GM19455 (cell line): ENCODE measurements at regions not wholly inside any gene's neighbourhood (a gene's known extent, or its start where the extent isn't known, plus 50 kb on each side); places are given as distances from the start of the nearest gene placed in this dataset.
"Not testable (repeated sequence)": the region's sequence is repeated elsewhere in the genome, so short reads cannot be mapped to it uniquely, and the experiment has no call there.

Source experiments
- ATAC-seq: cut with Tn5 transposase; IDR thresholded peaks from one replicate; pipeline ENCODE4 v1.9.1; 2021; ENCODE audit not compliant: unreplicated experiment

- ATAC-seq: no peak
These were observed 109.0 kb upstream of the DAB2 start for GRCh38 chr5:39533749-39534148.

- no peak for ATAC-seq
These were observed 107.7 kb upstream of the DAB2 start for GRCh38 chr5:39532511-39532910.

GRCh38 chr5:39531306-39531705, 106.5 kb upstream of the DAB2 start:
- ATAC-seq: no peak

DNA sequence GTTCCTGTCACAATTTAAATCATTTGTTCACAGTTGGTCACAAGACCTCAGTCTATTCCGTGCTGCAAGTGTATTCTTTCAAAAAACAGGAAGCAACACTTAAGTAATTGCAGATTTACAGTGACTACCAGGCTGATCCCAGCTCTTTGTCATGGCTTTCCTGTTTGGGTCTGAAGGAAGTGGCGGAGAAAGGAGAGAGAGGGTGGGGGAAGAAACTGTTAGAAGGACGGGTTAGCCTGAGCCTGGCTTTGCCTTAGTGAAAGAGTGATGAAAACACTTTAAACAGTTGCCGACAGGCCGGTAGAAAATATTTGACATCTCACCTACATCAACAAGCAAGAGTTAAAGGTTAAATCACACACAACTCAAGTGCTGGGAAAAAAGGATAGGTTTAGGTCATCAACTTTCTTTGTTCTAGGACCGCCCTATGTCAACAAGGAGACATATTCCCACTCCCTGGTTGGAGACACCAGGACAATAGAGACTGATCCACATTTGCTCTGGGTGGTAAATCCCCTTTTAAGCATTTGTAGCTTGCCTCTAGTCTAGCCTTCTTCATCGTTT, 102.2 kb upstream of the DAB2 start:
- ATAC-seq: no peak

- not testable (repeated sequence) for ATAC-seq
These were observed 101.0 kb upstream of the DAB2 start for GRCh38 chr5:39525781-39526180.

DNA sequence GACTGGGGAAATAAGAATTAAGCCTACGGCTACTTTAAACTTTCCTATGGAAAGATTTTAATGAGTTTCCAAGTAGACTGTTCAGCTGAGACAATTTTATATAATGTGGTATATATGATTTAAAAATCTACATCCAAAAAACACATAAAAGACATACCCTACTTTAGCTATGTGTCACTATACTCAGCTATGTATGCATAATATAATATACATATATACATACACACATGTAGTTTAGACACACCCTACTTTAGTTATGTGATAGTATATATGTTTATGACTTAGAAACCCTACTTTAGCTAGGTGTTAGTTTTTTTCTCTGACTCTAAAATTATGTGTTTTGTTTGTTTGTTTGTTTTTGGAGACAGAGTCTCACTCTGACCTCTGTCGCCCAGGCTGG, 100.5 kb upstream of the DAB2 start:
- ATAC-seq: no peak

DNA sequence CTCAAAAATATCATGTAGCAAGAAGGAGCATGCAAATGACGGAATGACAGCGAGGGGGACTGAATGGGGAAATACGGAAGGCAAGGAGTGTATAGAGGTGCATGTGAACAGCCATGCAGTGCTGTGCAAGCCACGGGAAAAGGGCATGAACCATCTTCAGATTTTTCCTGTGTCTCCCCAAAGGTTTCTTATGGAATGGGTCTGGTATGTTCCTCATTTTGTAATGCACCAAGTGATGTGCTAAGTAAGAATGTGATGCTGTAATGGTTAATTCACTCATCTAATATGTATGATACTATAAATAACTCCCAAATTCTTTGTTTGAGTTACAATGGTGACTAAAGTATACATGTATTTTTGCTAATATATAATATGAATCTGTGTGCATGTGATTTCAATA, 99.0 kb upstream of the DAB2 start:
- no peak for ATAC-seq

DNA sequence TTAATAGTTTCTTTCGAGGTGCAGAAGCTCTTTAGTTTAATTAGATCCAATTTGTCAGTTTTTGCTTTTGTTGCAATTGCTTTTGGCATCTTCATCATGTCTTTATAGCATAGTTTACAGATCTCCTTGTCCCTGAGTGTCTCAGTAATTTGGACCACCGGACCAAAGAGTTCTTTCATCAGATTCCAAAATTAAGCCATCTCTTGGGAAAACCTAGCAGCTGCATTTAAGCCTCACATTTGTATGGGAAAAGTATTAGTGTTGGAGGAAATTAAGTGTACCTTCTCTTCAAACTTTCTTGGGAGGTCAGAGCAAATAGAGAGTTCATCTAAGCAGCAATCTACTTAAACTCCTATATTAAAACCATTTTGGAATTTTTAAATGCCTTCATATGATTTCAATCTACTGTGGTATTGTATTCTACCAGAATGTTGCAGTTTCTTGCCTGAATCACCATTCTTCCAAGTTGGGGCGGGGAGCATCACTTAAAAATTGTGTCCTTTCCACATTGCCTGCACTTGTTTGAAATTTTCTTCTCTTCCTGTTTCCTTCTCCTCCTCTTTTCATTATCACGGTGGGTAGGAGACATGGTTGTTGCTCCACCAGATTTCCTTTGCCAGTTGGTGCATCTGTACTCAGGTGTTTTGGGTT, 97.3 kb upstream of the DAB2 start:
- ATAC-seq: no peak

GRCh38 chr5:39521098-39521860, 96.5 kb upstream of the DAB2 start:
- ATAC-seq: no peak

GRCh38 chr5:39520232-39520572, 95.4 kb upstream of the DAB2 start:
- ATAC-seq: no peak

DNA sequence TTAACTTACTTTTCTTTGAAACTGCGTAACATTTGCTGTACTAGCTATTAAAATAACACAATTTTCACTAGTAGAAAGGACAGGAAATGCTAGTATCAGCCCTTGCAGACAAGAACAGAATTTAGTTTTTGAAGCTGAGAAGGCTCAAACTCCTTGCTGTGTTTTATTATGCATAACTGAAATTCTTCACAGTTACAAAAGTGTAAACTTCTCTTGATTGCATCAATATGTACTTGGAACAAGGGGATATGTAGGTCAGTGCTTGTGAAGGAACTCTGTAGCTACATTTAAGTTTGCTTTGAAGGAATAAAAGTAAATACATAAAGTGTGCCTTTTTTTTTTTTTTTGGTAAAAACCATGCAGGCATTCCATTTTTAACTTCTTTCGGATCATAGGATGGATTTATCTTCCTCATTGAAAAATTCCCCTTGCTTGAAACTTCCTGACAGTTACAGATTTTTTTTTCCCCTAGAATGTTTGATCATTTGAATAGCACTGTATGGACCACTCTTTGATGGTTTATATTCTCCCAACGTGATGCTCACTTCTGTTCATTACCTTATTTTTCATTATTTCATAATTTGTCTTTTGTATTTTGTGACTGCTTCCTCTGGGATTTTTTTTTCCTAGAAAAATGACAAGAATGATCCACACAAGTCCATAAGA, 94.9 kb upstream of the DAB2 start:
- no peak for ATAC-seq

GRCh38 chr5:39519079-39519478, 94.3 kb upstream of the DAB2 start:
- no peak for ATAC-seq

DNA sequence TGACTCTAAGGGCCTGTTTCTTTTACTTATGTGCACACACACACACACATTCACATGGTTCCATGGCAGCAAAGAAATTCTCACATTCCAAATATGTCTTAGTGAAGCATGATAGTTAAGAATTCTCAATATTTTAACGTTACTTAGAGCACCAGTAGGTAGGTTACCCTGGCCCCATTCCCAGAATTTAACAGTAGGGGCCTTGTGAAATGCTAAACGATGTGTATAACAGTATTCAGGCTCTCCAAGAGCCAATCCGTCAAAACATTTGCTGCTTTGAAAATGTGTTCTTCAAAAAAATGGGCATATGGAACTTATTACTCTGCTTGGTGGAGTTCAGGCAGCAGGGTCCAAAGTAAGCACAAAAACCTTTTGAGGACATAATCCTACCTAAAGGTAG, 93.7 kb upstream of the DAB2 start:
- no peak for ATAC-seq

- ATAC-seq: no peak
These were observed 93.0 kb upstream of the DAB2 start for GRCh38 chr5:39517800-39518199.

- no peak for ATAC-seq
These were observed 91.1 kb upstream of the DAB2 start for GRCh38 chr5:39515881-39516280.

DNA sequence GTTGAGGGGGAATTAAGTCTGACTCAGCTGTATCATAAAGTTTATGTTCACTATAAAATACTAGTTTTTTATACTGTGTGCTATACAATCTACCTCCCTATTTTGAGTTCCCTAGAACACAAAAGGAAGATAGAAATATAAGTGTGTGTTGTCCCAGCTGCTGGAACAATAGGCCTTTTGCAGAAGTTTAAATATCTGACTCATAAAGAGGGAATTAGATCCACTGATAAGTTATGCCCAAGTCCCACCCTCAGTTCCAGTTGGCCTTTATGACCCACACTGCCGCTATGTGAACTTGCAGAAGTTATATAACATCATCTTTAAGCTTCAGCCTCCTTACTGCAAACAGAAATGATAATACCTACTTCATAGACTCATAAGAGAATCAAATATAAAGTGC, 88.5 kb upstream of the DAB2 start:
- no peak for ATAC-seq

DNA sequence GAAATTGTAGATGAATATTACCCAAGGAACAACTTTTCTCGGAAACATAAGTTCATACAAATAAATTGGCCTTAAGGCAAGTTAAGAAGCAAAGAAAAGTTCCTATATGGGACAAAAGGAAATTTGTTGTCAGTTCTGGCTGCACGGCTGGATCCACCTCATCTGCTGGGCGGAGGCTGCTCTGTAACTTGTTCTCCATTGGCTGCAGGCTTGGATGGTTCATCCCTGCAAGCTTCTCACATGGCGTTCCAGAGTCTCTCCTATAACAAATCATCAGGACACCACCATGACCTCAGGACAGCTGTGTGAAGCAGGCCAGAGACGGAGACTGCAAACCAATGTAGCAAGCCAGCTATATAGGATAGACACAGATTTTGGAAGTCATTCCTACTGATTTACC, 81.4 kb upstream of the DAB2 start:
- ATAC-seq: no peak

DNA sequence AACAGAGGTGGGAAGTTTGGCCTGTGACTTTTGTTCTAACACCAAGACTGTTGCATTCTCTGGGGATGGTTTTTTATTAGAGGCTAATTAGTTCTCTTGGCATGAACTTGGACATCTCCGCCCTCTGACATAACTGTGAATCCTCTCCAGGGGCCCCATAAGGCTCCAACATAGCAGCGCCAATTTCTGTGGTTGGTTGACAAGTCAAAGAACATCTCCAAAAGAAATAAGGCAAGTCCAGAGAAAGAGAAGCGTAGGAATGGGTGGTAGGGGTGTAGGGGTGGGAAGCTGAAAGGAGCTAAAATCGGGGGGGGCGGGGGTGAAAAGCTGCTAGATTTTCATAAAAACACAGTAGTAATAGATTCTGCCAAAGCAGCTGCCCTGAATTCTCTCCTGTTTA, 81.0 kb upstream of the DAB2 start:
- no peak for ATAC-seq

DNA sequence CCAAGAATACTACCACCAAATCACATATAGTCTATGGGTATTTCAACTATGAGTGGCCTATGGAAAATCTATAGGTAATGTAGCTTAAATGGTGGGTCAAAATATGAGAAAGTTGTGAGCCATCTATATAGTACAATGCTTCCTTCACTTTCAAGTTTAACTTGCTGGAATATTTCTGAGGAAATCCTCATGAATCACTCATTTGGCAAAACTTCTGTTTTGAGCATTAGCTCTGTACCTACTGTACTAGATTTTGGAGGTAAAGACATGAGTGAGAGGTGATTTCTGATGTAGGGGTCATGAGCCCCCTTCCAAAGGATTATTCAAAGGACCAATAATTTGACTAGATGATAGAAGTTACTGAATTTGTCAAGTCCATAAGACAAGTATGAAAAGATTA, 80.6 kb upstream of the DAB2 start:
- ATAC-seq: no peak

DNA sequence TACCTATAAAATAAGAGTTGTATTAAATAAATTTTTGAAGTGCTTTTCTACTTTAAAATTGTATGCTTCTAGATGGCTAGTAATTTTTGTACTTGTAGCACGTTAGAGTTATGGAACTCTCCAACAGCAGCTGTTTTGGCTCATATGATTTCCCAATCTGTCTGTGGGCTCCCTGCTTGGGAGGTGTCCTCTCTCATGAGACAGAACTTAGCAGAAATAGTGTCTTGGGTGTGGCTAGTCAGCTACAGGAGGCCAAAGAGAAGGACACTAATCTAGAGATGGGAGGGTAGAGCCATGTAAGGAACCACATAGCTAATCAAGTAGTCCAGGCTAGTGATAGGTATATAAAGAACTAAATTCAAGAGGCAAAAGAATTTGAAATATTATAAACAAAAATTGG, 78.4 kb upstream of the DAB2 start:
- ATAC-seq: no peak

DNA sequence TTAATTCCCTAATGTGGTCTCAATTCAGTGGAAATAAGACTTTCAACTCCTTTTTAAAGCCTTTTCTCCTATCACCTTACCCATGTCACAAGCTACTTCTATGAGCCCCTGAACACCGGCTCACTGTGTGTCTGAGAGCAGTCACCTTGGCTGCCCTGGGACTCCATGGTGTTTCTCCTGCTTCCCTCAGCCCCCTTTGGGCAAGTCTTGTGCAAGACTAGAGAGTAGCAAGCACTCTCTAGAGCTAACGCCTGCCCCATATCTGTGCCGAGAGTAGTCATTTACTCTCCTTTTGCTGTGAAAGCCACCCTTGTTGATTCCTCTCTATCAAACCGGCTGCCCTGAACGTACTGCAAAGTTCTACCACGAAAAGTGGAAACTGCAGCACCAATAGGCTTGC, 77.9 kb upstream of the DAB2 start:
- no peak for ATAC-seq

- no peak for ATAC-seq
These were observed 76.6 kb upstream of the DAB2 start for GRCh38 chr5:39501397-39501796.
